ENCODE measurements at regions not wholly inside any gene's neighbourhood (a gene's known extent, or its start where the extent isn't known, plus 50 kb on each side); places are given as distances from the start of the nearest gene placed in this dataset.

DNA sequence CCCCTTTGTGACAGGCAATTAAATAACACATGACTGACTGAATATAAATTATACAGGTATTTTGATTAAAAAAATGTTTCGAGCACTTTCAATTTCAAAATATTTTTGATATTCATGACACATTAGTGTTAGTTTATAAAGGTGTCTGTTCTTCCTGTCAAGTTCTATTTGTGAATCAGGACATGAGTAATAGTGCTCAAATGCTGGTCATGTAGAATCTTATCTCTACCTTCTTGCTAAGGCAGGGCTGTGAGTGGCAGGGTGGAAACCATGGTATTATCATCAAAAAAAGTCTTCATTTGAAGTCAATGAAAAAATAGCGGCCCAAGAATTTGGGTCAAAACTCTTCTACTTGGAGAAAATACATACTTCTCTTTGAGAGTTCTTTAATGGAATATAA lies 250.2 kb downstream of the DACT1 start:
- Histone ChIP-seq H3K27me3 (replicated peaks in 1 of 4; ENCODE audit: control extremely low read depth in 1 of 4, control insufficient read depth in 3 of 4, insufficient read depth in 4 of 4, low read length in 3 of 4) (no peaks in the 10 kb centered on the region), H2AFZ (ENCODE audit: insufficient read depth, low read depth, low read length, poor library complexity, severe bottlenecking) (no peak overlapping the region), H3K9ac (ENCODE audit: low read length) (no peak overlapping the region), H4K20me1 (ENCODE audit: control insufficient read depth, insufficient read depth, low read length, poor library complexity, severe bottlenecking) (no peaks in the 10 kb centered on the region), H3K4me3 (ENCODE audit: control extremely low read depth in 1 of 5, extremely low read depth in 1 of 5, insufficient read depth in 1 of 5, low read depth in 2 of 5, low read length in 4 of 5) (no peak overlapping the region), H3K36me3 (replicated peaks in 1 of 2; ENCODE audit: control extremely low read depth in 1 of 2, control insufficient read depth in 1 of 2, extremely low read depth in 1 of 2, insufficient read depth in 2 of 2, low read length in 1 of 2) (no peaks in the 10 kb centered on the region), H3K27ac (ENCODE audit: low read length in 2 of 2) (no peak overlapping the region), H3K79me2 (ENCODE audit: control insufficient read depth, insufficient read depth, low read length) (no peaks in the 10 kb centered on the region), H3K4me2 (replicated peaks; ENCODE audit: low read depth, low read length, poor library complexity, severe bottlenecking) (no peak overlapping the region), H3K4me1 (ENCODE audit: control insufficient read depth in 2 of 2, insufficient read depth in 2 of 2, low read length in 2 of 2) (no peaks in the 10 kb centered on the region), H3K9me3 (ENCODE audit: control extremely low read depth in 1 of 3, control insufficient read depth in 2 of 3, insufficient read depth in 1 of 3, low read length in 2 of 3) (peaks cover 0 to 1% (median 0%) of the 10 kb centered on the region in 3 donors)
- Mint-ChIP-seq H3K9me3 (ENCODE audit: insufficient read depth) (no peaks in the 10 kb centered on the region), H3K27me3 (no peaks in the 10 kb centered on the region), H3K4me3 (no peak overlapping the region), H3K4me1 (no peaks in the 10 kb centered on the region), H3K27ac (no peak overlapping the region)
- TF ChIP-seq EZH2 (IDR thresholded peaks at IDR 0.05; ENCODE audit: borderline replicate concordance, insufficient read depth, low read depth, low read length, poor library complexity, severe bottlenecking) = no peak
- TF ChIP-seq, protein P1, sequence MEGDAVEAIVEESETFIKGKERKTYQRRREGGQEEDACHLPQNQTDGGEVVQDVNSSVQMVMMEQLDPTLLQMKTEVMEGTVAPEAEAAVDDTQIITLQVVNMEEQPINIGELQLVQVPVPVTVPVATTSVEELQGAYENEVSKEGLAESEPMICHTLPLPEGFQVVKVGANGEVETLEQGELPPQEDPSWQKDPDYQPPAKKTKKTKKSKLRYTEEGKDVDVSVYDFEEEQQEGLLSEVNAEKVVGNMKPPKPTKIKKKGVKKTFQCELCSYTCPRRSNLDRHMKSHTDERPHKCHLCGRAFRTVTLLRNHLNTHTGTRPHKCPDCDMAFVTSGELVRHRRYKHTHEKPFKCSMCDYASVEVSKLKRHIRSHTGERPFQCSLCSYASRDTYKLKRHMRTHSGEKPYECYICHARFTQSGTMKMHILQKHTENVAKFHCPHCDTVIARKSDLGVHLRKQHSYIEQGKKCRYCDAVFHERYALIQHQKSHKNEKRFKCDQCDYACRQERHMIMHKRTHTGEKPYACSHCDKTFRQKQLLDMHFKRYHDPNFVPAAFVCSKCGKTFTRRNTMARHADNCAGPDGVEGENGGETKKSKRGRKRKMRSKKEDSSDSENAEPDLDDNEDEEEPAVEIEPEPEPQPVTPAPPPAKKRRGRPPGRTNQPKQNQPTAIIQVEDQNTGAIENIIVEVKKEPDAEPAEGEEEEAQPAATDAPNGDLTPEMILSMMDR (IDR thresholded peaks at IDR 0.05) = no peak
- ChIA-PET CTCF (no interaction called here), POLR2A (no interaction called here)
- ATAC-seq (ENCODE audit: low read depth) (no peak), DNase-seq (no peak)
- intact Hi-C loops (cut with micrococcal nuclease) = no loop called here
- no CpG with 5 or more reads among the region's 2 CpGs for WGBS (ENCODE audit: insufficient coverage)

GRCh38 chr14:58898655-58899316 lies 261.0 kb downstream of the DACT1 start:
- H3K4me1 Mint-ChIP-seq = no peaks in the 10 kb centered on the region
- CTCF ChIA-PET = no interaction called here
- Histone ChIP-seq H3K27me3 (replicated peaks in 1 of 4; ENCODE audit: control extremely low read depth in 1 of 4, control insufficient read depth in 3 of 4, insufficient read depth in 4 of 4, low read length in 3 of 4) (peaks cover 0 to 7% (median 0%) of the 10 kb centered on the region in 4 experiments), H4K20me1 (ENCODE audit: control insufficient read depth, insufficient read depth, low read length, poor library complexity, severe bottlenecking) (no peaks in the 10 kb centered on the region), H3K79me2 (ENCODE audit: control insufficient read depth, insufficient read depth, low read length) (no peaks in the 10 kb centered on the region), H3K4me2 (replicated peaks; ENCODE audit: low read depth, low read length, poor library complexity, severe bottlenecking) (no peak overlapping the region), H3K36me3 (replicated peaks in 1 of 2; ENCODE audit: control extremely low read depth in 1 of 2, control insufficient read depth in 1 of 2, extremely low read depth in 1 of 2, insufficient read depth in 2 of 2, low read length in 1 of 2) (no peaks in the 10 kb centered on the region), H3K4me1 (ENCODE audit: control insufficient read depth in 2 of 2, insufficient read depth in 2 of 2, low read length in 2 of 2) (no peaks in the 10 kb centered on the region), H3K9ac (ENCODE audit: low read length) (no peak overlapping the region), H2AFZ (ENCODE audit: insufficient read depth, low read depth, low read length, poor library complexity, severe bottlenecking) (no peak overlapping the region), H3K4me3 (ENCODE audit: control extremely low read depth in 1 of 5, extremely low read depth in 1 of 5, insufficient read depth in 1 of 5, low read depth in 2 of 5, low read length in 4 of 5) (no peak overlapping the region), H3K27ac (ENCODE audit: low read length in 2 of 2) (no peak overlapping the region), H3K9me3 (ENCODE audit: control extremely low read depth in 1 of 3, control insufficient read depth in 2 of 3, insufficient read depth in 1 of 3, low read length in 2 of 3) (peaks cover 0 to 4% (median 0%) of the 10 kb centered on the region in 3 donors)
- TF ChIP-seq, protein P1 (IDR thresholded peaks at IDR 0.05) = no peak
- no peak for TF ChIP-seq EZH2 (IDR thresholded peaks at IDR 0.05; ENCODE audit: borderline replicate concordance, insufficient read depth, low read depth, low read length, poor library complexity, severe bottlenecking)
- ATAC-seq (ENCODE audit: low read depth) (no peak), DNase-seq (no peak)
- intact Hi-C loops (cut with micrococcal nuclease) = no loop called here
- no peak overlapping the region for H3K4me3 Mint-ChIP-seq
- H3K27ac Mint-ChIP-seq = no peak overlapping the region
- POLR2A ChIA-PET = no interaction called here
- H3K27me3 Mint-ChIP-seq = peaks cover 3% of the 10 kb centered on the region
- H3K9me3 Mint-ChIP-seq (ENCODE audit: insufficient read depth) = no peaks in the 10 kb centered on the region
- WGBS (ENCODE audit: insufficient coverage) = 100% methylated on average over 2 of the region's 4 CpGs

Data from B cell (primary cell).